SKM-1 (cell line): ENCODE measurements at regions not wholly inside any gene's neighbourhood (a gene's known extent, or its start where the extent isn't known, plus 50 kb on each side); places are given as distances from the start of the nearest gene placed in this dataset.
A peak's percentile ranks its signal among the peaks of the same experiment; 100 is the strongest.
"Not testable (repeated sequence)": the region's sequence is repeated elsewhere in the genome, so short reads cannot be mapped to it uniquely, and the experiment has no call there.

Experiments used
- DNase-seq: peaks from one replicate; lab custom pipeline; 2025; ENCODE audit not compliant: unreplicated experiment; lab: John Stamatoyannopoulos, UW

DNA sequence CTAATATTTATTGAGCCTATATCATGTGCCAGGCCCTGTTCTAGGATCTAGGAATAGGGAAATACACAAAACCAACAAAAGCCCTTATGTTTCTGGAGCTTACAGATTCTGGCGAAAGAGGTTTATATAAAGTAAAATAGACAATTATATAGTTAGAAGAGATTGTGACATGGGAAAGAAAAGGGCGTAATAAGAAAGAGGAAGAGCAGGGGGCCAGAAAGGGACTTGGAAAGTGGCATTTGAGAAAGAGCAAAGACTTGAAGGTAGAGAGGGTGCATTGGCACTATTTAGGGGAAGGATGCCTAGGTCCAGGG lies 322.5 kb upstream of the FAM78B start:
- no peak for DNase-seq

DNA sequence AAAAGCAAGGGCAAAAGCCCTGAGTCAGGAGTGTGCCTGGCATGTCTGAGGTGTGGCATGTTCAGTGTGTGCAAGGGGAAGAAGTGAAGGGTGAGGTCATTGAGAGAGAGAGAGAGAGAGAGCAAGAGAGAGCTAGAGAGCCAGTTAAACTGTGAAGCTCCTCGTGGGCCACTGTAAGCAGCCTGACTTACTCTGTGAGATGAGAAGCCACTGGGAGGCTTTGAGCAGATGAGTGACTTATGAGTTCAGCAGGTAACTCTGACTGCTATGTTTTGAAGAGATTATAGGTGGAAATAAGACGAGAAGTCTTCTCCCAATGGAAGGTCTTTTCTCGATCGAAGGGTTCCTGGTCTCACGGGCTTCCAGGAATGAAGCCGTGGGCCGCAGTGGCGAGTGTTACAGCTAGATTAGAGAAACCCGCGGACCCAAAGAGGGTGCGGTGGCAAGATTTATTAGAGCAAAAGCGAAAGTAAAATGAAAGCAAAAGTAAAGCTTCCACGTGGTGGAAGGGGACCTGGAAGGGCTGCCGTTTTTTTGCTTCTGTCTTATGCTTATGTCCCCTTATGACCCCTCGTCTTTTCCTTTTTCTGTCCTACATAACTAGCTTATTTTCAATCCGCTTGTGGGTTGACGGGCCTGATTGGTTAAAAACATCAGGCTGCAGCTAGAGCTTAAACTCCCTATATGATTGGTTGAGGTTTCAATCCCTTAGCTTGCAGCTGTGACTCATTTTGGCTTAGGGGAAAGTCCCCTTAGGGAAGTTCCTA lies 323.1 kb upstream of the FAM78B start:
- DNase-seq, result peak; percentile 58

DNA sequence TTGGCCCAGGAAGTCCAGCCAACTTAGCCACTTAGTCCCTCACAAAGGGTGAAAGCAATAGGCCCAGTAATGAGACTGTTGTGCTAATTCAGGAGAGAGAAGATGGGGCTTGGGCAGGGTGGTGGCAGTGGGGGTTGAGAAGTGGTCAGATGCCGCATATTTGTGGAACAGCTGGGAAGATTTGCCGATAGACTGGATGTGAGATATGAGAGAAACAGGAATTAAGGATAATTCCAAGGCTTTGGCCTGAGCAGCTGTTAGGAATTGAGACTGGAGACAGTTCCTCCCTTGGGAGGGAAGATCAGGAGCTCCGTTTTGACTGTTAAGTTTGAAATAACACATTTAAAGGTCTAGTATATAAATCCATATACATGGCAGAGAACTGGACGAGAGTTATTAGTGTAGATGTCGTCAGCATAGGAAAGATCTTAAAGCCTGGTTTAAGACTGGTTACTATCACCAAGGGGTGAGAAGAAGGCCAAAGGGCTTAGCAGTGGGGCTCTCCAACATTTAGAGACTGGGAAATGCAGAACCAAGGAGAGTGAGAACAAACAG lies 323.7 kb upstream of the FAM78B start:
- DNase-seq, result no peak

DNA sequence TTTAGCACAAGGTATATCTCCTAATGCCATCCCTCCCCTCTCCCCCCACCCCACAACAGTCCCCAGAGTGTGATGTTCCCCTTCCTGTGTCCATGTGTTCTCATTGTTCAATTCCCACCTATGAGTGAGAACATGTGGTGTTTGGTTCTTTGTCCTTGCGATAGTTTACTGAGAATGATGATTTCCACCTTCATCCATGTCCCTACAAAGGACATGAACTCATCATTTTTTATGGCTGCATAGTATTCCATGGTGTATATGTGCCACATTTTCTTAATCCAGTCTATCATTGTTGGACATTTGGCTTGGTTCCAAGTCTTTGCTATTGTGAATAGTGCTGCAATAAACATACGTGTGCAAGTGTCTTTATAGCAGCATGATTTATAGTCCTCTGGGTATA lies 327.0 kb upstream of the FAM78B start:
- not testable (repeated sequence) for DNase-seq

DNA sequence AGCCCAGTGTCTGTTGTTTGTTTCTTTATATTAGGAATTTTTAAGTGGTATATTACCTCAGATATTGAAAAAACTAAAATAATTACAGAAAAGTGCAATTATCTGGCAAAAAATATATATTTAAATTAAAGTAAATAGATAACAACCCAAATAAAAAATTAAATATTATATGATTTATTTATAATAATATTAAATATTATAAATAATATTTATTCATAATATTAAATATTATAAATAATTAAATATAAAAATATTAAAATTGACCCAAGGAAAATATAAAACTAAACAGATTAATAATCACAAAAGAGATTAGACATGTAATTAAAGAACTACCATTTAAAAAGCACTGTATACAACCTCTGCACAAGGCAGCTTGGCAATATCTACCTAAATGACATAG lies 331.9 kb upstream of the POGK start:
- no peak for DNase-seq

DNA sequence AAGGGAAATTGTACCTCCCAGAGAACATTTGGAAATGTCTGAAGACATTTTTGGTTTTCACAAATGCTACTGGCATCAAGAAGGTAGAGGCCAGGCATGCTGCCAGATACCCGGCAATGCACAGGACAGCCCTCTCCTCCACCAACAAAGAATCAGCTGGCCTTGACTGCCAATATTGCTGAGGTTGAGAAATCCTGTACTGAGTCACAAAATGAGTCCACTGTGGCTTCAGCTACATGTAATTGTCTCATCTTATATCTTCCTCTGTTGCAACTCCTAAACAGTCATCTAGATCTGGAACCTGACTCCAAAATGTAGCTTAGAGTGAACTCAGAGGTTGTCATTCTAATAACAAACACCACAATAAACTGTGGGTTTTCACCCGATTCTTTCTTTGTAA lies 327.5 kb upstream of the POGK start:
- DNase-seq, result peak; percentile 80

DNA sequence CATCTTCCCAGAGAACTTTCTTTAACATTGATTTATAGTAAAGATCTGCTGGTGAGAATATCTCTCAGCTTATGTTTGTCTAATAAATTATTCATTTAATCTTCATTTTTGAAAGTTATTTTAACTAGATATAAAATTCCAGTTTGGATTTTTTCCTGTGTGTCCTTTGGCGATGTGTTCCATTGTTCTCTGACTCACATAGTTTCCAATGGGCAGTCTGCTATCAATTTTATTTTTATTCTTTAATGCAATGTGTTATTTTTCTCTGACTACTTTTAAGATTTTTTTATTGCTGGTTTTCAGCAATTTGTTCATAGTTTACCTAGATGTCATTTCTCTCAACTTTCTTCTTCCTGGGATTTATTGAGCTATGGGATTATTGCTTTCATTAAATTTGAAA lies 325.2 kb upstream of the POGK start:
- DNase-seq, result no peak

DNA sequence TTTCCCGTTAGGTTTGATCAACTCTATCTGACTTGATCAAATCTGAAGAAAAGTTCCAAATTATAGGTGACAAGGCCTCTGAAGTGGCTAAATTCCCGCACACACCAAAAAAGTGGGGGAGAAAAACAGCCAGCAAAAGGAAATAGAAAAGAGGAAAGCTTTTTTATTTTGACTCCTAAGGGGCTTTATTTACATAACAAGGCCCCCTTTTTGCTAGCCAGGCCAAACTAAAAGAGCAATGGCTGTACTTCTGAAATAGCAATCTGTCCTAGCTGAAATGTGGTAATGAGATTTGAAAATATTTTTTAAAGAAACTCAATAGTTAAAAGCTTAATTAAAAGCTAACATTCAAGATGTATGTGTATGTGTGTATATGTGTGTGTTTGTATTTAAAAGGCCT lies 311.5 kb upstream of the POGK start:
- no peak for DNase-seq

DNA sequence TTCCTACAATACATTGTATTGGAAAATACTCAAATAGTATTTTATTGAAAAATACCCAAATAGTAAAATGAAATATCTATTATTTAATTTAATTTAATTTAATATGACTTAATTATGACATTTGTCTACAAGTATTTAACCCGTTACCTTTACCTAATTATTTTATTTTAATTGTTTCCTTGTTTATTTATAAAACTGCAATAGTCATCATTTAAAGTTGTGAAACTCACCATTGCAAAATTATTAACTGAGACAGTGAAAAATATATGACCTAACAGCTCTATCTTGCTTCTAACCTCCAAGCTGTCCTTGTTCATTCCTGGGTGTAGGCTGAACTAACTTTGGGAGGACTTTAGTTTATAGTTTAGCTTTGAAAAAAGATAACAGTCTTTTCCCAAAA lies 300.6 kb upstream of the POGK start:
- no peak for DNase-seq

DNA sequence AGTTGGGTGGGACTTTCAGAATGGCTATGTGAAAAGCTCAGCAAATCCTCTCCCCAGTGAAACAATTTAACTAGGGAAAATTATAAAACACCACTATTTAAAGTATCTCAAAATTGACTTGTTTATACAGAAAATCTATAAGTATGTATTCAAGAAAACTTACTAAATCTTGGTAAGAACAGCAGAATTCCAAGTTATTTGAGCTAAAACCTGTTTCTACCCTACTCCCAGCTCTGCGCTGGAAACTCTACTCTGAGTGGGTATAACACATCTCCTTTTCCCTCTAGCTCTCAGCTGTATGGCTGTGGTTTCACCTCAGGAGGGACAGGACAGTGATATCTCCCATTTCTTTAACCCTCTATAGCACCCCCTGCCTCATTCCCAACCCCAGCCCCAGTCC lies 295.2 kb upstream of the POGK start:
- DNase-seq, result no peak

DNA sequence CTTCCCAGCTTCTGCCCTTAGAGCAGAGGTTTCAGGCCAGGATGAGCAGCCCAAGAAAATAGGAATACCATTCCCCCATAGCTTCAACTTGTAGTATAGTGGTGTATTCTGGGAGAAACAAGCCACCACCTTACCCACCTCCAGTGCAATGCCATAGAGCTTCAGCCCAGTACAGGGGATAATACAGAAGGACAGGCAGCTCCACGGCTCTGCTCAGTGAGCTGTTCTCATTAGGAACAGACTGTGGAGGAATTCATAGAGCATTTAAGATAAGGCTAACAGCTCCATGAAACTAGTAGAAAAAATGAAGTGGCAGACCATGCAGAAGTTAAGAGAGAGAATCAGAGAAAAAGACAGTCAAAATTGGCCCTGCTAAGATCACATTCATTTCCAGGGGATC lies 294.7 kb upstream of the POGK start:
- no peak for DNase-seq

DNA sequence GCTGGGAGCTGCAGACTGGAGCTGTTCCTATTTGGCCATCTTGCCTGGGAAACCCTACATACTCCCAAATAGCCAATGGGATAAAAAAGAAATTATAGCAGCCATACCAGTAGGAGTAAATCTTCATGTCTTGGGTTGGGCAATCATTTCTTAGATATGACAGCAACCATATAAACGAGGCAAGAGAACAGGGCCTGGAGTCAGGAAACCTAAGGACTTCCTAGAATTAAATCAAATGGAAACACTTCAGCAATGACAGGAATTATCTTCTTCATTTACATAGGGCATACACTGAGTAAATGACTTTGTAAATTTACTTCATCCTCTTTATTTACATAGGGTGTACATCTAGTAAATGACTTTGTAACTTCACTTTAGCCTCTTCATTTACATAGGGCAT lies 286.6 kb upstream of the POGK start:
- DNase-seq, result no peak

DNA sequence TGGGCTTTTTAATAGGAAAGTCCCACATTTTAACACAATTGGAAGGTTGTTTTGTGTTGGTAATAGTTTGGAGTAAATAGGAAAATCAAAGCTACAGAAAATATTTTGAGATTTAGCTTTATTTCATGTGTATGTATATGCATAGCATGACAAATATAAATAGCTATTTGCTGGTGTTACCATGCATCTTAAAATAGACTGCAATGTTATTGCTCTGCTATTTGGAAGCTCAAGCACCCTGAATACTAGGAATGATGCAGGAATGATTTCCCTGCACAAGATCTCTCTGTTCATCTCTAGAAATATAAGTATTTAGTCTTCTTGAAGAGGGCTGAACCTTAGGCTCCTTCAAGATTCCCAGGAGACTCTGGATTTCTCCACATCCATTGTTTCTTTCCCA lies 268.3 kb upstream of the POGK start:
- DNase-seq, result no peak

DNA sequence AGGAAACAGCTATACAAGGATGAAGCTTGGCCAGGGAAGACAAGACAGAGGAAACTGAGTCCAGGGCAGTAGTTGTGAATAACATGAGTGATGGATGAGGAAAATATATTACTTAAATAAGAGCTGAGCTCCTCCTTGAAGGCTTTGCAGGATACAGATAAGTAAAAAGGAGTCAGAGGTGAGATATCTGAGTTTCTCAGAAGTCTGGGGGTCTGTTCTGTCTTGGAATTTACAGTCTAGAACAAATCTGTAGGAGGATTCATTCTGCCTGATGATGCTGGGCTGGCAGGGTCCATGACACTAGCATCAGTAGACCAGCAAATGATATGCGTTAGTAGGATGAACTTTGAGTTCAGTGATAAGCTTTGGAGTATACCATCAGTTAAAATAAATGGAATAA lies 266.1 kb upstream of the POGK start:
- DNase-seq, result no peak

DNA sequence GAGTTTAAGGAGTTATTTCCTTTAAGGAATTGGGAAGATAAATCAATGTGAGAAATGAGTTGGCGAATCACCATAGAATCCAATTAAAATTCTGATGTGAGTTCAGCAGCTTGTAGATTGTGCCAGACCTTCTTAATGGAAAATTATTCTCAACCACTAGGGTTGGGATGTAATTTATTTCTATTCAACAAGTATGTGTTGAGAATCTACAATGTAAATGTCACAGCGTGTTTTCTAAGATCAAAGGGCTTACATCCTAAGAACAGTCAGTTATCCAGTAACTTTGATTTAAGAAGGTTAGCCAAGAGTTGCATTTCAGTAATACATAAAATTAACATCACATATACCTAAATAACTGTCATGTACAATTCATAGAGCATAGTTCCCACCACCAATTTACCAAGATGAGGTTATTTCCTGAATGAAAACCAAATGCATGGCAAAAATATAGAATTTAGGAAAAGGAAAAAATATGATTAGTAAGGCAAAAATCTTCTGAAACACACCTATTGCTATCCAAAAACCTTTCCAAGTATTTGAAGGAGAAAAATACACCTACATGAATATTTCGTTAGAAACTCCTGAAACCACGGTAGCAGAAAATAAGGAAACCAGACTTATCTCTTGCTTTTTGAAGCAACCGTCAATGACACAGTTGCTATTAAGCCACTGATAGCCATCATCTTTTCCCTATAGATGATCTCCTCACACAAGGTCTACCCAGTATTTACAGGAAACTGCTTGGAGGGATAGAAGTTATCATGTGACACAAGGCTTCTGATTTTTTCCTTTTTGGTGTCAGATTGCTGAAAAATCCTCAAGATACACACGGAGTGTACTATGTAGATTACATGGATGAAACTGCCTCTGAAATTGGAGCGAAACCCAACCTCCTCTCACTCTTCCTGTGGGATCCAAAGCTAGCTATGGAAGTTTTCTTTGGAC lies 259.4 kb upstream of the POGK start:
- no peak for DNase-seq

DNA sequence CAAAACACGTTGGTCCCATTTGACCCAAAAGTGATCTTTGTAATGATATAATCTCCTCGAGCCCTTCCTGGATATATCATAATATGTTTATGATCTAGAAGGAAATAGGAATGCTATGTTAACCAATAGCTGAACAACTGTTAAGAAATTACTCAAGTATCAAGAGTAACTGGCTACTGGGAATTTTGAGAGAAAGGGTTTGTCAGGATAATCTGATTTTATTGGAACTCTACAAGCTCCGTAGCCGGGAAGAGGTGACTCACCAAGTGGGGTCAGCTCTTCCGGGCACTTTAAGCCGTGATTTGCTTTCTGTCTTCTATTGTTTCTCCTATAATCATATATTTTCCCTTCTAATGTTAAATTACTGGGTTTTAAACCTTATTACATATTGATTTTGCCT lies 250.5 kb upstream of the POGK start:
- DNase-seq, result no peak

DNA sequence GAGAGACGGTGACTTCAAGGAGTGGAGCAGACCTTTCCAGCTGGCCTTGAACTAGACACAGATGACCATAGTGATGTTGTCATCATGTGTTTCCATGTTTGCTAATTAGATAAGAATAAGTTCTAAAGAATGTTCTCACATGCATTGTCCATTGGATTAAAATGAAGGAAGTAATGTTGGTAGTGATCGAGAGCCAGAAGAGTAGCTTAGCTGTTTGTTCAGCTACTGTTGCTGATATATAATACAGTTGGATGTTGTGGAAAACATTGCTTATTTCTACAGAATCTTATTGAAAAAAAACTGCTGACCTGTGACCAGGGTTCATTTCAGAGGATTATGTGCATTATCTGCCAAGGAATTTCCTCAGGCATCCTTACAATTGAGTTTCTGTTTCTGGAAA lies 249.1 kb upstream of the POGK start:
- DNase-seq, result no peak

DNA sequence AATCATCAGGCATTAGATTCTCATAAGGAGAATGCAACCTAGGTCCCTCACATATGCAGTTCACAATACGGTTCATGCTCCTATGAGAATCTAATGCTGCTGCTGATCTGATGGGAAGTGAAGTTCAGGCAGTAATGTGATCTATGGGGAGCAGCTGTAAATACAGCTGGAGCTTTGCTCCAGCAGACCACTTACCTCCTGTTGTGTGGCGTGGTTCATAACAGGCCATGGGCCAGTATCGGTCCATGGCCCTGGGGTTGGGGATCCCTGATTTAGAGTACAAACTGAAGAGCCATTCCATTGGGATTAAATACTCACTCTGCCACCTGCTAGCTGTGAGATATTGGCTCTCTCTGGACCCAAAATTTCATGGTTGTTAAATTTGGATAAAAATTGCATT lies 244.6 kb upstream of the POGK start:
- DNase-seq, result no peak

DNA sequence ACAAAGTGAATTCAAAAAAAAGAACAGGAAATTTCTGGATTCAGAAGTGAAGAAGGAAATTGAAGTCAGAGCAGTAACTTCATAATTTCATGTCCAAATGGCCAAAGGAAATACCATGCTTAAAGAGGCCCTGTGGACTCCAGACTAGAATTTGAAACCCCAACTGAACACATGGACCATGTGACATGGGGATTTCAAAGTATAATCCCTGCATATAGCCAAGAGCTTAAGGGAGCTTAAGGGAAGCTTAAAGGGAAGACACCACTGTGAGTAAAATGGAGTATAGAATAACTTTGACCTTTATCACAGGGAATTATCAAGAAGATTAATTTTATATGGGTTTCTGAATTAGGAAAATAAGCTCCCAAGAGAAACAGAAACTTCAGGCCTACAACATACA lies 241.8 kb upstream of the POGK start:
- DNase-seq, result no peak

DNA sequence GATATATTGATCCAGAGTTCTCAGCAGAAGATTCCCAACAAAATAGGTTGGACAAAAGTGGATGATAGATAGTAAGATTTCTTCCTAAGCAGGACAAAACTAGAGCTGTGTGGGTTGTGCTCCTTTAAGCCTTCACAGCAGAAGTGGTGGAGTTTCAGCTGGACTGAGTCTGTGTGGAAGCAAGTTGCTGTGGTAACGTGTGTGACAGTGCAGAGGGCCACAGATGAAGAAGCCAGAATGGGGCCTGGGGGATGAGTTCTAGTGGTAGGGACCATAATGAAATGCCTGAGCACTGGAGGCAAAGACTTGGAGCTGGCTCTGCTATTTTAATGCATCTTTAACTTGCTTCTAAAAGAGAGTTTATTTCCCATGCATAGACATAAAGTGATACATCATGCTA lies 238.7 kb upstream of the POGK start:
- DNase-seq, result no peak

DNA sequence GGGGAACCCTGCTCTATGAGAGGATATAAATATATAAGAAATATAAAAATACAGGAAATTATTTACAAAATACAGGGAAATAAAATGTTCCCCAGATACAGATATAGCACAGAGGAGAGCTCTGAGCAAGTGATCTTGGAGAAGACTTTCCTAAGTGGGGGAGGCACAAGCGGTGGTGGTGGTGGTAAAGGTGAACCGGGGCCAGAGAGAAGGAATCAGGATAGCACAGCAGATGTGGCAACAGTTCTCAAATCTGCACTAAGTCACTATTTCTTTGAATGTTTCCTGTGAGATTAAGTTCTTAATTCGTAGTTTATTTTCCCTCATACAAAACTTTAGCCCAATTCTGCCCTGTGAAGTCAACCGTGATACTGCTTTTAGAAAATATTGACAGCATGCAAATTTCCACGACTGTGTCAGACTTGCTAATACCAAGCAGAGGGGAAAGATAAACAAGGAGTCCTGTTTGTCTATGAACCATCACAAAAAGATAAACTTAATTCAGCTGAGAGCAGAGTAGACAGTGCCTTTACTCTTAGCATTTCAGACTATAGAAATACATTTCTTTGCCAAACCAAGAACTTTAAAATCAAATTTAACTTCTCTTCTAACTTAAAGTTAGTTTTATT lies 237.5 kb upstream of the POGK start:
- no peak for DNase-seq

DNA sequence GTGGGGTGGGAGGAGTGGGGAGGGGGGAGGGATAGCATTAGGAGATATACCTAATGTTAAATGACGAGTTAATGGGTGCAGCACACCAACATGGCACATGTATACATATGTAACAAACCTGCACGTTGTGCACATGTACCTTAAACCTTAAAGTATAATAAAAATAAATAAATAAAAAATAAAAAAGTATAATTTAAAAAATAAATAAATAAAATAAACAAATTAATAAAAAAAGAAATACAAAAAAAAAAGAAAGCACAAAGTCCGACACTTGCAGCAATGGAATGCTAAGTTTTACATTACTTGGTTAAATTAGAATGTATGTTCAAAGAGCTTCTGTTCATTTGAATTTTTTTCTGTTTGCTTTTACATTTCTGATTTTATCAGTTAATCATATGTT lies 236.5 kb upstream of the POGK start:
- DNase-seq, result not testable (repeated sequence)
